HepG2 (cell line): ENCODE measurements at regions not wholly inside any gene's neighbourhood (a gene's known extent, or its start where the extent isn't known, plus 50 kb on each side); places are given as distances from the start of the nearest gene placed in this dataset.

Source experiments
- ATAC-seq: fragments of 200-7000 bp; cut with Tn5 transposase; 3 replicates; pipeline ENCODE4 v1.9.1; 2020; ENCODE audit warnings: mild to moderate bottlenecking, moderate library complexity
- BruUV-seq: library from RNA; stranded (reverse); fragments of 400-500 nt; replicated peaks from 2 replicates; lab custom pipeline; 2021; lab: Mats Ljungman, UMichigan
- CTCF ChIA-PET: fragments of 300-600 bp; formaldehyde crosslinking; extraction: SDS; loops from one replicate; lab custom pipeline; 2021; ENCODE audit warnings: low total read pairs, inconsistent platforms, low intra/inter-chr PET ratio; lab: Yijun Ruan, JAX
- POLR2A ChIA-PET: fragments of 350-600 bp; sonication (Branson Sonifier 250); formaldehyde crosslinking; loops from one replicate; lab custom pipeline; 2020; ENCODE audit warnings: antibody characterized with exemption, inconsistent platforms; lab: Yijun Ruan, JAX
- DNase-seq: peaks from one replicate; pipeline ENCODE4 v3.0.0-alpha.2; 2015; ENCODE audit warnings: low spot score
- FAIRE-seq: peaks from 3 replicates; lab custom pipeline; 2011; peaks lifted over from hg19 to GRCh38; lab: Jason Lieb, UNC
- H2AFZ ChIP-seq: one replicate; pipeline ENCODE4 v1.6.1; 2011; ENCODE audit warnings: low read length, inconsistent platforms
- H3K27ac ChIP-seq: fragments of 300-600 bp; 3 replicates; pipeline ENCODE4 v1.8.0; 2011; ENCODE audit warnings: mixed run types, mild to moderate bottlenecking, mixed read lengths, low read length, inconsistent platforms; ENCODE audit not compliant: insufficient read depth; ENCODE audit errors: extremely low read length
- H3K27me3 ChIP-seq, 2 experiments: fragments of 200-600 bp in 1 of 2; 2 replicates in 1 of 2; 3 replicates in 1 of 2; pipeline versions ENCODE4 v1.6.0 to v1.8.0; 2011; ENCODE audit warnings: low read length in 2 of 2, mild to moderate bottlenecking in 2 of 2, moderate library complexity in 2 of 2, inconsistent platforms in 1 of 2; ENCODE audit not compliant: insufficient read depth in 2 of 2, control insufficient read depth in 1 of 2
- H3K36me3 ChIP-seq, 2 experiments: fragments of 200-600 bp in 1 of 2; replicated peaks in 1 of 2; 2 replicates in 1 of 2; 3 replicates in 1 of 2; pipeline versions ENCODE4 v1.5.1 to v1.8.0; 2011; ENCODE audit warnings: low read length in 2 of 2, inconsistent platforms in 1 of 2; ENCODE audit not compliant: insufficient read depth in 2 of 2, control insufficient read depth in 1 of 2
- H3K4me1 ChIP-seq: 2 replicates; pipeline ENCODE4 v1.5.1; 2012; ENCODE audit warnings: low read length, inconsistent platforms; ENCODE audit not compliant: insufficient read depth
- H3K4me2 ChIP-seq: 2 replicates; pipeline ENCODE4 v1.6.0; 2011; ENCODE audit warnings: low read depth, low read length, inconsistent platforms
- H3K4me3 ChIP-seq, 3 experiments: fragments of 200-600 bp in 1 of 3; sonication (generic), shearing (Covaris generic) in 1 of 3; replicated peaks in 1 of 3; 2 replicates each; pipeline ENCODE4 v1.5.1; 2011 to 2016; ENCODE audit warnings: low read length in 3 of 3, inconsistent platforms in 2 of 3, low read depth in 2 of 3, mild to moderate bottlenecking in 2 of 3, control low read depth in 1 of 3, mixed read lengths in 1 of 3; ENCODE audit not compliant: insufficient read depth in 1 of 3
- H3K79me2 ChIP-seq: one replicate; pipeline ENCODE4 v1.6.1; 2011; ENCODE audit warnings: low read length, inconsistent platforms; ENCODE audit not compliant: insufficient read depth
- H3K9ac ChIP-seq: 2 replicates; pipeline ENCODE4 v1.6.0; 2011; ENCODE audit warnings: mild to moderate bottlenecking, low read depth, low read length, inconsistent platforms; ENCODE audit not compliant: insufficient read depth
- H3K9me3 ChIP-seq: 2 replicates; pipeline ENCODE4 v1.5.1; 2012; ENCODE audit warnings: mild to moderate bottlenecking, low read length
- H4K20me1 ChIP-seq: 2 replicates; pipeline ENCODE4 v1.6.0; 2011; ENCODE audit warnings: inconsistent platforms, mild to moderate bottlenecking, low read length, moderate library complexity; ENCODE audit not compliant: insufficient read depth
- BCL6 ChIP-seq: IDR thresholded peaks from 2 replicates; pipeline ENCODE4 v1.6.1; 2016; ENCODE audit warnings: missing genetic modification reagents, missing compliant biosample characterization
- GABPA ChIP-seq, 2 experiments: IDR thresholded peaks; 2 replicates each; pipeline ENCODE4 v1.6.1; 2011 to 2016; ENCODE audit warnings: low read depth in 2 of 2, low read length in 1 of 2, missing biosample characterization in 1 of 2, missing genetic modification characterization in 1 of 2
- GATA4 ChIP-seq: sonication (generic); IDR thresholded peaks from 2 replicates; pipeline ENCODE4 v1.6.1; 2016; ENCODE audit warnings: antibody characterized with exemption, low read depth, borderline replicate concordance
- HDAC1 ChIP-seq: sonication (generic); formaldehyde crosslinking; IDR thresholded peaks from 2 replicates; pipeline ENCODE4 v1.5.1; 2020; ENCODE audit warnings: mild to moderate bottlenecking, missing genetic modification reagents
- KAT2B ChIP-seq: fragments of 150-350 bp; IDR thresholded peaks from 2 replicates; pipeline ENCODE4 v1.6.1; 2014; ENCODE audit warnings: low read depth, low read length, borderline replicate concordance
- RARG ChIP-seq: sonication (generic); formaldehyde crosslinking; IDR thresholded peaks from 2 replicates; pipeline ENCODE4 v1.4.0; 2020; ENCODE audit warnings: low read depth, mild to moderate bottlenecking, missing genetic modification reagents
- SAP130 ChIP-seq: IDR thresholded peaks from 2 replicates; pipeline ENCODE4 v1.6.1; 2016; ENCODE audit warnings: low read depth
- SOX13 ChIP-seq, 3 experiments: fragments of 450-650 bp in 1 of 3; sonication (generic) in 1 of 3; formaldehyde crosslinking in 1 of 3; IDR thresholded peaks in 2 of 3; conservative IDR thresholded peaks in 1 of 3; 2 replicates each; pipeline versions ENCODE4 v1.5.0 to v1.6.1; 2016 to 2020; ENCODE audit warnings: antibody characterized with exemption in 1 of 3, mild to moderate bottlenecking in 1 of 3, missing compliant biosample characterization in 1 of 3, missing genetic modification reagents in 1 of 3, moderate library complexity in 1 of 3
- SP5 ChIP-seq: IDR thresholded peaks from 2 replicates; pipeline ENCODE4 v1.6.1; 2016; ENCODE audit warnings: low read depth, borderline replicate concordance
- TARDBP ChIP-seq: sonication (generic); formaldehyde crosslinking; IDR thresholded peaks from 2 replicates; pipeline ENCODE4 v1.8.0; 2022; ENCODE audit warnings: mild to moderate bottlenecking, missing genetic modification reagents
- ZFX ChIP-seq: sonication (generic); formaldehyde crosslinking; IDR thresholded peaks from 2 replicates; pipeline ENCODE4 v1.4.0; 2020; ENCODE audit warnings: mild to moderate bottlenecking, low read depth, missing genetic modification reagents, moderate library complexity
- ZNF557 ChIP-seq: sonication (generic); formaldehyde crosslinking; IDR thresholded peaks from 2 replicates; pipeline ENCODE4 v1.4.0; 2020; ENCODE audit warnings: missing genetic modification reagents
- ZNF616 ChIP-seq: sonication (generic); formaldehyde crosslinking; IDR thresholded peaks from 2 replicates; pipeline ENCODE4 v1.5.0; 2020; ENCODE audit warnings: low read depth, mild to moderate bottlenecking, missing genetic modification reagents
- ZNF747 ChIP-seq: sonication (generic); formaldehyde crosslinking; IDR thresholded peaks from 2 replicates; pipeline ENCODE4 v1.8.1; 2023; ENCODE audit warnings: missing genetic modification reagents, mild to moderate bottlenecking, borderline replicate concordance
- WGBS: methylation state at CpG from one replicate; pipeline ENCODE4 v1.1.6; 2017; ENCODE audit warnings: low lambda C conversion rate; 5-methylcytosine and 5-hydroxymethylcytosine counted together
- in situ Hi-C: cut with HindIII; loops from 2 replicates; pipeline ENCODE4 v1.10.0; 2017; ENCODE audit warnings: low pct_unique_long_range_greater_than_20kb; ENCODE audit not compliant: extremely low pct_ligation_motif_present
- intact Hi-C: fragments of 100-400 bp; cut with micrococcal nuclease; formaldehyde crosslinking; loops from one replicate; pipeline ENCODE4 v1.10.0; 2022; ENCODE audit not compliant: unreplicated experiment
- TF ChIP-seq, protein P1 (sequence below): IDR thresholded peaks from 2 replicates; pipeline ENCODE4 v1.6.1; 2018; ENCODE audit warnings: missing genetic modification reagents
- TF ChIP-seq, protein P2 (sequence below): sonication (generic); formaldehyde crosslinking; IDR thresholded peaks from 2 replicates; pipeline ENCODE4 v1.8.1; 2023; ENCODE audit warnings: mild to moderate bottlenecking, missing genetic modification reagents
- TF ChIP-seq, protein P3 (sequence below): sonication (generic); formaldehyde crosslinking; IDR thresholded peaks from 2 replicates; pipeline ENCODE4 v1.4.0; 2020; ENCODE audit warnings: missing genetic modification reagents; ENCODE audit errors: not compliant biosample characterization

DNA sequence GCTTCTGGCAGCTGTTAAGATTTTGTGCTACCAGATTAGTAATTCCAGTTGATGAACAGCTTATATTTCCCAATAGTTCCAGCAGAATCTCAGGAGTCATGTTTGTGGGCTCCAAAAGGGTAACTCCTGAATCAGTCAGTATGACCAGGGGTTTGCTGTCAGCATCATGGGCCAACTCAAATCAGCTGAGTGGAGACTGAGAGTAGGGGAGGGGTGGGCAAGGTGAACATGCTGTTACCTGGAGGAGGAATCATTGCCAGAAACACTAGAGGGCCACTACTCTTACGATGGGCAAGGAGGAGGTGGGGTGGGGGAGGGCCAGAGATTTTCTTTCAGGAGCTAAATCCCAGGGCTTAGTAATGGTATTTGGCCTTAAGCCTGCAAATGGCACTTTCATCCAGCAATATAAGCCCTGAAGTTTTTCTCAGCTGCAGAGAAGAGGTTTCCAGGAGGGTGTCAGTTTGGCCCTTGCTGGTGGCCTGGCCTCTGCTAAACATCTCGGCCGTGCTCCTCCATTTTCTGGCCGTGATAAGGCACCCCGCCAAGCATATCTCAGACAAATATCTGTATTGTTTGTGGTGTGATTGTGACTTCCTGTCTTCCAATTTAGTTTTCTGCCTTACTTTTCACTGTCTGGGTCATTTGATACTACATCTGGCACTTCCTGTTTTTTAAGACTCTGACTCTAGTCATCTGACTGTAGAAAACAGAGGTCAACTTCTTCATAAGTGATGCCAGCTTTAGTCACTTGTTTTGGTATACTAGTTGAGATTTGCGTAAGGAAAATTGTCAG is 120.5 kb upstream of the CXCR4 start:
- no peak for FAIRE-seq
- no peaks in the 10 kb centered on the region for H3K27me3 ChIP-seq
- no TSS peak for BruUV-seq
- in situ Hi-C loops, result no loop called here
- no peak for TF ChIP-seq SAP130 (CRISPR knock-in tag)
- TF ChIP-seq ZFX, result no peak
- no peak for TF ChIP-seq HDAC1 (CRISPR knock-in tag)
- TF ChIP-seq SP5 (CRISPR knock-in tag), result no peak
- no peak for TF ChIP-seq TARDBP
- no peak for TF ChIP-seq SOX13 (IDR thresholded peaks at IDR 0.05)
- TF ChIP-seq SOX13 (CRISPR knock-in tag; conservative IDR thresholded peaks at IDR 0.05 in 1 of 2, IDR thresholded peaks at IDR 0.05 in 1 of 2), result no peak
- no peak for TF ChIP-seq BCL6 (CRISPR knock-in tag)
- TF ChIP-seq ZNF747 (CRISPR knock-in tag), result no peak
- TF ChIP-seq KAT2B, result no peak
- TF ChIP-seq, protein P1, sequence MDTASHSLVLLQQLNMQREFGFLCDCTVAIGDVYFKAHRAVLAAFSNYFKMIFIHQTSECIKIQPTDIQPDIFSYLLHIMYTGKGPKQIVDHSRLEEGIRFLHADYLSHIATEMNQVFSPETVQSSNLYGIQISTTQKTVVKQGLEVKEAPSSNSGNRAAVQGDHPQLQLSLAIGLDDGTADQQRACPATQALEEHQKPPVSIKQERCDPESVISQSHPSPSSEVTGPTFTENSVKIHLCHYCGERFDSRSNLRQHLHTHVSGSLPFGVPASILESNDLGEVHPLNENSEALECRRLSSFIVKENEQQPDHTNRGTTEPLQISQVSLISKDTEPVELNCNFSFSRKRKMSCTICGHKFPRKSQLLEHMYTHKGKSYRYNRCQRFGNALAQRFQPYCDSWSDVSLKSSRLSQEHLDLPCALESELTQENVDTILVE (CRISPR knock-in tag), result no peak
- TF ChIP-seq GATA4, result no peak
- TF ChIP-seq ZNF557, result no peak
- TF ChIP-seq, protein P2, sequence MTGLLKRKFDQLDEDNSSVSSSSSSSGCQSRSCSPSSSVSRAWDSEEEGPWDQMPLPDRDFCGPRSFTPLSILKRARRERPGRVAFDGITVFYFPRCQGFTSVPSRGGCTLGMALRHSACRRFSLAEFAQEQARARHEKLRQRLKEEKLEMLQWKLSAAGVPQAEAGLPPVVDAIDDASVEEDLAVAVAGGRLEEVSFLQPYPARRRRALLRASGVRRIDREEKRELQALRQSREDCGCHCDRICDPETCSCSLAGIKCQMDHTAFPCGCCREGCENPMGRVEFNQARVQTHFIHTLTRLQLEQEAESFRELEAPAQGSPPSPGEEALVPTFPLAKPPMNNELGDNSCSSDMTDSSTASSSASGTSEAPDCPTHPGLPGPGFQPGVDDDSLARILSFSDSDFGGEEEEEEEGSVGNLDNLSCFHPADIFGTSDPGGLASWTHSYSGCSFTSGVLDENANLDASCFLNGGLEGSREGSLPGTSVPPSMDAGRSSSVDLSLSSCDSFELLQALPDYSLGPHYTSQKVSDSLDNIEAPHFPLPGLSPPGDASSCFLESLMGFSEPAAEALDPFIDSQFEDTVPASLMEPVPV (CRISPR knock-in tag), result no peak
- no peak for TF ChIP-seq GABPA (IDR thresholded peaks at IDR 0.05; ENCODE audit: low read depth, low read length)
- TF ChIP-seq GABPA (CRISPR knock-in tag; IDR thresholded peaks at IDR 0.05; ENCODE audit: low read depth), result no peak
- TF ChIP-seq, protein P3, sequence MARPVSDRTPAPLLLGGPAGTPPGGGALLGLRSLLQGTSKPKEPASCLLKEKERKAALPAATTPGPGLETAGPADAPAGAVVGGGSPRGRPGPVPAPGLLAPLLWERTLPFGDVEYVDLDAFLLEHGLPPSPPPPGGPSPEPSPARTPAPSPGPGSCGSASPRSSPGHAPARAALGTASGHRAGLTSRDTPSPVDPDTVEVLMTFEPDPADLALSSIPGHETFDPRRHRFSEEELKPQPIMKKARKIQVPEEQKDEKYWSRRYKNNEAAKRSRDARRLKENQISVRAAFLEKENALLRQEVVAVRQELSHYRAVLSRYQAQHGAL (CRISPR knock-in tag), result no peak
- no peak for TF ChIP-seq RARG
- no peak for TF ChIP-seq ZNF616 (CRISPR knock-in tag)
- TF ChIP-seq, all 625 proteins: peak for 0
- no peak overlapping the region for H2AFZ ChIP-seq
- WGBS, result 67% methylated on average over 6 of the region's 6 CpGs
- intact Hi-C loops, result no loop called here
- POLR2A ChIA-PET, result no interaction called here
- H3K27ac ChIP-seq, result no peak overlapping the region
- no peaks in the 10 kb centered on the region for H4K20me1 ChIP-seq
- ATAC-seq (no peak), DNase-seq (no peak)
- no peaks in the 10 kb centered on the region for H3K4me1 ChIP-seq
- no peak overlapping the region for H3K9ac ChIP-seq
- H3K36me3 ChIP-seq, result no peaks in the 10 kb centered on the region
- no peaks in the 10 kb centered on the region for H3K9me3 ChIP-seq
- CTCF ChIA-PET, result no interaction called here
- no peaks in the 10 kb centered on the region for H3K79me2 ChIP-seq
- H3K4me2 ChIP-seq, result no peak overlapping the region
- H3K4me3 ChIP-seq, result no peak overlapping the region
